HG03025 (cell line): ENCODE measurements at regions not wholly inside any gene's neighbourhood (a gene's known extent, or its start where the extent isn't known, plus 50 kb on each side); places are given as distances from the start of the nearest gene placed in this dataset.

Experiments used
- ATAC-seq: cut with Tn5 transposase; IDR thresholded peaks from one replicate; pipeline ENCODE4 v1.9.1; 2021; ENCODE audit warnings: mild to moderate bottlenecking, moderate library complexity; ENCODE audit not compliant: unreplicated experiment, low FRiP score

DNA sequence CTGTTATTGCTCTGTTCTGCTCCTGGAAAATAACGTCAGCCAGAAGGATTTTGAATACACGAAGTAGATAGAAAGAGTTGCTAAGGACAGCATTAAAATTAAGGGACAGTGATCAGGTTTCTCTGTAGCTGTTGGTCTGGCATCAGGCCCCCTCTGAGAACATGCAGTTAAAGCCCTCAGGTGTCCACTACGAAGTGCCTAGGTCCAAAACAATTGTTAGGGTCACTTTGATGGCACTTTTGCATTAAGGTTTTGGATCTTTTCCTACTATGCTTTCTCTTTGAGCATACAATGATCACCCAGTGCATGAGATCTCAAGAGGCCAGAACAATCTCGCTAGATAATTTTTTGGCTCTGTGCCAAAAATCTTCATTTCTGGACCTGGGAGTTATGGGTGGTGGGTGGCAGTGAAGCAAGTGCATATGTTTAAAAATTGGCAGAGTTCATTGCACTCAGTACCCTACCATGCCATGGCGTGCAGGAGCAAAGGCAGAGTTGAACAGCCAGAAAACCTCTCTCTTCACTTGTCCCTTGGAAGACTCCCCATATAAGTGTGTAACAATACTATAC is 797.6 kb downstream of the ROBO2 start:
- no peak for ATAC-seq

DNA sequence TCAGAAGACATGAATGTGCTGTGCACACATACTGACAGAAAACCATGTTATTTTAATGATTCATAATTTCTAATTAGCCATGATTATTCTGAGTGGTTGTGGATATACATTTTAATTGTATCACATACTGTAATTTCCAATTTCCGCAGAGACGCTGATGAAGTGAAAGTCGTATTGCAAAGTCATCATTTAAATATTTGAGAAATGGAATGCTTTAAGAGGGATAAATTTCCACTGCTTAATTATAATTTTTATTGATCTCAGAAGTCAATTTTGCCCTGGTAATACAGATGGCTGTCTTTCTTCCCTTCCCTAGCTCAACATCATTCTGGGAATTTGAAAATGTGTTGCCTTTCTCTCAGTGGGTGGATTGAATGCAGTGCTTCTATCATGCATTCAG is 819.3 kb downstream of the ROBO2 start:
- ATAC-seq = no peak

DNA sequence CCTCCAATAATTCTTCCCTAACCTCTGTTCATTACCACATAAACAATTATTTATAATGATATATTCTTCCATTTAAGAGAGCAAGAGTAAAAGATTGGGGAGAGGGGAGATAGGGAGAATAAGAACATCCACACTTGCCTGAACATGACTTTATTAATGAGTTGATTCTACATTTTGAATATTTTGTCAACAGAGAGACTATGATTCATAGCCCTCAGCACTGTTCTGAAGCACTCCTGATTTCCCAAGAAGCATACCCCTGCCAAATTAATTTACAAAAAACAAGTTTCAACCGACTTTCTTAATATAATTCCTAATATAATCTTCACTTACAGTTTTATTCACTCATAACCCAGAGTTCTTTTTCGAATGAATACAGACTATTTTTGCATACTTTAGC is 828.8 kb downstream of the ROBO2 start:
- no peak for ATAC-seq

GRCh38 chr3:77869423-77869822 is 829.5 kb downstream of the ROBO2 start:
- no peak for ATAC-seq

DNA sequence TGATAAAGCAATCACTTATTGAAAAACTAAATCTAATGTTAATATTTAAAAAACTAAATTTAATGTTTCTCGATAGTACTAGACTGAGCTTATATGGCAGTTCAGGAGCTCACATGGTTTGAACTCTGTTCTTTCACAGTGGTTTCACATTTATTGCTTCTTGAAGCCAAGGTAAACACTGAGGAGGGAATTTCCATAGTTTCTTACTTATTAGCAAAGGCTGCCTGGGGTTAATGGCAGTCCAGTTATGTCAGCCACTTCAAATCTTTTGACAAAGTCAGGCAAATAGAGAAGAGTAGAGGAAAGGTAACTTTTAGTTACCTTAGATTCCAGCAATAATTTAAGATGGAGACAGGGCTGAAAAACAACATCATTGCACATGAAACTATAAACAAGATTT is 831.5 kb downstream of the ROBO2 start:
- ATAC-seq = no peak

- no peak for ATAC-seq
These were observed 833.7 kb downstream of the ROBO2 start for GRCh38 chr3:77873598-77873997.

DNA sequence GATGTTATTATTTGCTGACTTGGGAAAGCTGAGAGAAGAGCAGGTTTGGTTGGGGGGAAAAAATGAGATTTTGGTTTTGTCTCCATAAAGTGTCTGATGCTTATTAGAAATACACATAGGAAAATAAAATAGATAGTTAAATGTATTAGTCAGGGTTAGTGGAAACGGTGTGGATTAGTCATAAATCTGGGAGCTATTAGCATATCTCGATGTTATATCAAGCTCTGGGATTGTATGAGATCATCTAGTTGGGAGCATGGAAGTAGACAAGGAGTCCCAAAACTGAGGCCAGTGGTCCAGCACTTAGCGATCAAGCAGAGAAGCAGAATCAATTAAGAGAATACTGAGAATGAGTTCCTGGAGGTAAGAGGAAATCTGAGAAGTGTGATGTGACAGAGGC is 845.5 kb downstream of the ROBO2 start:
- no peak for ATAC-seq

GRCh38 chr3:77887611-77888010 is 847.7 kb downstream of the ROBO2 start:
- no peak for ATAC-seq

DNA sequence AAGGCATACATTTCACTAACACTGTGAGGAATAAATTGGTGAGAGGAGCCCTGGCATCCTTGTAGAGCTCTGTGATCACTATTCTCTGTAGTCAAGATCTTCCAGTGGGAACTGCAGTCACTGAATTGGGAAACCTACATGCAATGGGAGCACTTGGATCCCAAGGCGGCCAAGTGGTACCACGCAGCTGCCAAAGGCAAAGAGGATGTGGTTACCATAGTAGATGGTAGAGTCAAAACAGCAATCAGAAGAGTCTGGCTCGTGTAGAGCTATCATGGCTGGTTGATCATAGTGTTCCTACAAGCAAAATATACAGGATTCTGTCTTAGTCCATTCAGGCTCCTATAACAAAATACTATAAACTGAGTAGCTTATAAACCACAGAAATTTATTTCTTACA is 849.7 kb downstream of the ROBO2 start:
- no peak for ATAC-seq

GRCh38 chr3:77898621-77899020 is 858.7 kb downstream of the ROBO2 start:
- no peak for ATAC-seq

DNA sequence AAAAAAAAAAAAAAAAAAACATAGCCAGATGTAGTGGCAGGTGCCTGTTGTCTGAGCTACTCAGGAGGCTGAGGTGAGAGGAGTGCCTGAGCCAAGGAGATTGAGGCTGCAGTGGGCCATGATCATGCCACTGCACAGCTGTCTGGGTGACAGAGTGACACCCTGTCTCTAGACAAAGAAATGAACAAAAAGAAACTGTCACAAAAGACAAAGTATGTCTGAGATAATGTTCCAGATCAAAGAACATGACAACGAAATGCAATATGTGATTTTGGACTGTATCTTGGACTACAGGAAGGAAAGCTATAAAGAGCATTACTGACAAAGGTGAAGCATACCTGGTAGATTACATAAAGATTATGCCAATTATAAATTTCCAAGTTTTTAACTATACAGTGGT is 862.8 kb downstream of the ROBO2 start:
- no peak for ATAC-seq

DNA sequence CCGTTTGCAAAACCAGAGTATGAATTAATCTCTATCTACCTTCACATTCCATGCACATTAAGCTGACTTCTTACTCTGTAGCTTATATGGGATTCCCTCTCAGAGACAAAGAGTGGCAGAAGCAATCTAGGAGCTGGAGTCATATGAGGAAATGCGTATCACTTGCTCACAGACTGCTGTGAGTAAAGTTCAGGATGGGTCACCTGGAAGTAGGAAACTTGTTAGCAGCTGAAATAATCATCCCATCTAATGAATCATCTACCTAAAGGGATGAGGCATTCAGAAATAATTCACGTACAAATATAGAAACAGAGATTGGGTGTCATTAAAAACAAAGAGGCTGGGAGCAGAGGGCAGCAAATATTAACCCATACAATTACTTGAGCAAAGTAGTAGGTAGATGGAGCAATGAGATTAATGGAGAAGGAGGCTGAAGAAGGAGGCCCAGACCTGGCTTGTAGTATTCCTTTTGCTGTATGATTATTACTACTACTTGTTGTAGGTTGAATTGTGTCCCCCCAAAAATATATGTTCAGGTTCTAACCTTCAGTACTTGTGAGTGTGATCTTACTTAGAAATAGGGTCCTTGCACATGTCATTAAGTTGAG is 866.3 kb downstream of the ROBO2 start:
- ATAC-seq = no peak

DNA sequence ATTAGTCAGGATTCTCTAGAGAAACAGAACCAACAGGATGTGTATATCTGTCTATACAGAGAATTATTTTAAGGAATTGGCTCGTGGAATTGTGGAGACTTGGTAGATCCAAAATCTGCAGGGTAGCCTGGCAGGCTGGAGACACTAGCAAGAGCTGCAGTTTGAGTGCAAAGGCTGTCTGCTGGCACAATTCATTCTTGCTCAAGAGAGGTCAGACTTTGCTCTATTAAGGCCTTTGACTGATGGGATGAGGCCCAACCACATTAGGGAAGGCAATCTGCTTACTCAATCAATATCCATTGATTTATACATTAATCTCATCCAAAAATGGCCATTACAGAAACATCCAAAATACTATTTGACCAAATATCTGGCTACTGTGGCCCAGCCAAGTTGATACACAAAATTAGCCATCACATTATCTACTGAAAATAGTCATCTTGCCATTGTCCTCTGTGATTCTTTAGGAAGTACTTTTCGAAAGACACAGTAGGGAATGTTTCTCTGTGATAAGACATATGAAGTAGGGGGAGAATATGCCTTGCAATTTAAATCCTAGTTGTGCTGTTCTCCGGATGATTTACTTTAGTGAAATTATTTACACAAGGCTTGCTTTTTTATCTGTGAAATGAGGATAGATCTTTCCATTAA is 873.8 kb downstream of the ROBO2 start:
- ATAC-seq = no peak

GRCh38 chr3:77915336-77915735 is 875.4 kb downstream of the ROBO2 start:
- no peak for ATAC-seq

- no peak for ATAC-seq
These were observed 877.3 kb downstream of the ROBO2 start for GRCh38 chr3:77917225-77917624.

DNA sequence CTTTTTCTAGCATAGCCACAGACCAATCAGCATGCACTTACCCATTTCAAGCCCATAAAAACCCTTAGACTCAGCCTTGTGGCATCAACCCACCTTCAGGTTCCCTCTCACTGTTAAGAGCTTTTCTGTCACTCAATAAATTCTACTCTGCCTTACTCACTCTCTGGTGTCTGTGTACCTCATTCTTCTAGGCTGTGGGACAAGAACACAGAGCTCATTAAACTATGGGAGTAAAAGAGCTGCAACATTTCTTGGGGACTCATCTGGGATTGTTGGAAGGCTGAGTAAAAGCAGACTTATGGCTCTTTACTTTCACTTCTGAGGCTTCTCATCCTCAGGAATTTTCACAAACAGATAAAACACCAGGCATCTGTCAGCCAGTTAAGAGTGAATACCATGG is 879.3 kb downstream of the ROBO2 start:
- ATAC-seq = no peak

DNA sequence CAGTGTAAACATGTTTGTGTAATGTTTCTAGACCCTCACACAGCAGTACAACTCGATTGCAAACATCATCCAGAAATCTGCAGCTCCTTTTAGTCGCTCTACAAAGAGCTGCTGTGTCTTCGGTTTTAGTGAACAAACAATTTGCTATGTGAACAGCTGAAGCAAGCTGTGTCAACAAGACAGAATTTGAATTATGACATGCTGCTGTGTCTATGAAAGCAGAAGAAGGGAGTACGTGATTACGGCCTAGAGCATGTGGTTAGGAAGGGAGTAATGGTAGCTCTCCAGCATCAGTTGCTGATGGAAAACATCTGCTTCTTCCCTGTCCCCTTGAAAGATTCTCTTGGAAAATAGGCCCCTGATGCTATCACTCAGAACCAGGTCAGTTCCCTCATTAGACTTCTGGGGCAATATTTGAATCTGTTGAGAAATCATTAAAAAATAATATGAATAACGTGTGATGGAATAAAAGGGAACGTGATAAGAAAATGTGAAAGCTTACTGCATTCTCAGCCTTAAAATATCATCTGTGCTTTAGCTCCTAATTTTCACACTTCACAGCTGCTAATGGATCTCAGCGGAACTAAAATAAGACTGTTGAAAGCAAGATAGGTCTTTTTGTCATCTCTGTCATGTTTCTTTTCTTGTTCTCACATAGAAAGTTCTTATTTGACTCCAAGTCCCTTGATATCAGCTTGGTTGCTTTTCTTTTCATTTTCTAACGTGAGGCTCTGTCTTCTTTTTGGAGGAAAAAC is 891.5 kb downstream of the ROBO2 start:
- no peak for ATAC-seq

GRCh38 chr3:77932926-77933325 is 893.0 kb downstream of the ROBO2 start:
- no peak for ATAC-seq

DNA sequence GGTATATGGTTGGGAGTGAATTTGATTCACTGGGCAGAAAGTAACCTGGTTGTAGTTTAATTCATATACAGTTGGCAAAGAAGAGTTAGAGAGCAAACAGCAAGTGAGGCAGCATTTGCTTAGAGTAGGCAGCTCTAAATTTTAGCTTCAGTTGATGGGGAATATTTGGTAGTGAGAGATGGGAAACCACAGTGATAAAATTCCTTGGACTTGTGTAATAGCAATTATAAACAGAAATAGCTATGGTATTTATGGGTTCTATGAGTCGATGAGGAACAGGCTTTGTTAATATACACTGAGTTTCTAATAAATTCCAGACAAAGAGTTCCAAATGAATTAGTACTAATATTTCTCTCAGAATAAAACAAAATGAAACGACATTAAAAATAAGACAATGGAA is 894.0 kb downstream of the ROBO2 start:
- no peak for ATAC-seq

DNA sequence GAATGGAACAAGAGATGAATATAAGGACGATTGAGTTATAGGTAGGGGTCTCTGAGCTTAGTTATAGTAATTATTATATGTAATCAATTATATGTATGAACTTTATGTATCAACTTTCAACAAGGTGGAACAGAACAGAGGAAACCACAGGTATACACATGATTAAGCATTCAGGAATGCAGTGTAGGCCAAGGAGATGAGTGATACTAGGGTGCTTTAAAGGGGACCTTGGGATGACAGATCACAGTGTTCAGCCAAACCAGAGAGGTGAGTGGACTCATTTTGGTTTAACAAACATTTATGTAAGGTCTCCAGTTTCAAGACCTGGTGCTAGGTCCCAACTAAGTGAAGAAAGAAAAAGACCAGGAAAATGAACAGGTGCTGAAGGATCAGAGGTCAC is 895.5 kb downstream of the ROBO2 start:
- no peak for ATAC-seq

DNA sequence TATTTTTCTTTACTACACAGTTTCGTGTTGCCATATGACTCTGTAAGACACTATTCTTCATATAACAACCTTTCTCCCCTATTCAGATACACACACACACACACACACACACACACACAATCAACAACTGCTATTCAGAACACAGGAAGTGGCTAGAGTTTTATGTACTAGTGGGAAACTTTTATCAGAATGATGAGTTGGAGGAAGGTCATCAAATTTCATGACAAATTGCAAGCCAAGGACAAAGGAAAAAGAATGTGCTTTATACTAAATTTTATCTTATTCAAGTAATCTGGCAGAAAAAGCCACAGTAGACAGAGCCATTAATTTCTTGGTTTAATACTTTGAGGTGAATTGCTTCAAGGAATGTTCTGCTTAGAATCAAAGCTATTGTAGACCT is 899.8 kb downstream of the ROBO2 start:
- no peak for ATAC-seq

GRCh38 chr3:77943598-77943997 is 903.7 kb downstream of the ROBO2 start:
- ATAC-seq = no peak
